Peyer's patch (tissue), 4 donors: ENCODE measurements at regions not wholly inside any gene's neighbourhood (a gene's known extent, or its start where the extent isn't known, plus 50 kb on each side); places are given as distances from the start of the nearest gene placed in this dataset.

Experiments used
- DNase-seq, 3 donors: peaks; one replicate each; pipeline ENCODE4 v3.0.0-alpha.2; 2017 to 2019
- H3K27ac ChIP-seq, 4 donors: fragments of 200-600 bp; sonication (generic); one replicate each; pipeline ENCODE4 v1.5.1; 2016 to 2019
- H3K27me3 ChIP-seq, 2 donors: fragments of 200-600 bp; sonication (generic); one replicate each; pipeline ENCODE4 v1.5.1; 2019
- H3K36me3 ChIP-seq, 3 donors: fragments of 200-600 bp; sonication (generic); one replicate each; pipeline ENCODE4 v1.5.1; 2016 to 2019
- H3K4me1 ChIP-seq, 4 donors: fragments of 200-600 bp; sonication (generic); one replicate each; pipeline ENCODE4 v1.5.1; 2016 to 2019
- H3K4me3 ChIP-seq, 4 donors: fragments of 200-600 bp; sonication (generic); 1 replicate in 3 of 4; 2 replicates in 1 of 4; pipeline ENCODE4 v1.5.1; 2016 to 2019; ENCODE audit warnings: mild to moderate bottlenecking in 1 of 4
- H3K9me3 ChIP-seq, 4 donors: fragments of 200-600 bp; sonication (generic); one replicate each; pipeline ENCODE4 v1.5.1; 2016 to 2019; ENCODE audit warnings: mild to moderate bottlenecking in 1 of 4
- CTCF ChIP-seq, 6 experiments: fragments of 450-650 bp in 4 of 6; fragments of 200-600 bp in 2 of 6; sonication (generic) in 1 of 6; IDR thresholded peaks; one replicate each; pipeline ENCODE4 v1.5.1; 2017 to 2019; ENCODE audit warnings: antibody characterized with exemption in 6 of 6, mild to moderate bottlenecking in 3 of 6, moderate library complexity in 1 of 6
- POLR2A ChIP-seq, 2 donors: fragments of 450-650 bp; IDR thresholded peaks; one replicate each; pipeline ENCODE4 v1.5.1; 2017; ENCODE audit warnings: antibody characterized with exemption in 2 of 2, mild to moderate bottlenecking in 2 of 2, moderate library complexity in 2 of 2

- Histone ChIP-seq H3K27me3 (no peaks in the 10 kb centered on the region), H3K36me3 (no peaks in the 10 kb centered on the region), H3K27ac (no peak overlapping the region), H3K9me3 (no peaks in the 10 kb centered on the region), H3K4me3 (no peak overlapping the region), H3K4me1 (no peaks in the 10 kb centered on the region)
- no peak for TF ChIP-seq CTCF (IDR thresholded peaks at IDR 0.05)
- TF ChIP-seq POLR2A (IDR thresholded peaks at IDR 0.05): no peak
- DNase-seq: no peak
Observed at GRCh38 chr4:15370296-15370695, 57.5 kb upstream of the C1QTNF7 start.

GRCh38 chr4:15373363-15373762 lies 54.5 kb upstream of the C1QTNF7 start:
- Histone ChIP-seq H3K4me3 (no peak overlapping the region), H3K27me3 (no peaks in the 10 kb centered on the region), H3K4me1 (no peaks in the 10 kb centered on the region), H3K36me3 (no peaks in the 10 kb centered on the region), H3K9me3 (no peaks in the 10 kb centered on the region), H3K27ac (no peak overlapping the region)
- no peak for DNase-seq
- no peak for TF ChIP-seq POLR2A (IDR thresholded peaks at IDR 0.05)
- TF ChIP-seq CTCF (IDR thresholded peaks at IDR 0.05): no peak

GRCh38 chr4:15374656-15375055 lies 53.2 kb upstream of the C1QTNF7 start:
- Histone ChIP-seq H3K27ac (peak overlapping the region; percentile 31 to 75 (median 50)), H3K27me3 (no peaks in the 10 kb centered on the region), H3K4me3 (peak overlapping the region in 1 of 4 donors; percentile 24), H3K36me3 (no peaks in the 10 kb centered on the region), H3K9me3 (no peaks in the 10 kb centered on the region), H3K4me1 (no peaks in the 10 kb centered on the region)
- DNase-seq: no peak
- TF ChIP-seq CTCF (IDR thresholded peaks at IDR 0.05) (no peak), POLR2A (IDR thresholded peaks at IDR 0.05) (no peak)

- Histone ChIP-seq H3K27me3 (no peaks in the 10 kb centered on the region), H3K27ac (peak overlapping the region in 1 of 4 donors; percentile 75), H3K4me1 (no peaks in the 10 kb centered on the region), H3K9me3 (no peaks in the 10 kb centered on the region), H3K36me3 (no peaks in the 10 kb centered on the region), H3K4me3 (no peak overlapping the region)
- TF ChIP-seq POLR2A (IDR thresholded peaks at IDR 0.05) (no peak), CTCF (IDR thresholded peaks at IDR 0.05) (no peak)
- DNase-seq: no peak
Observed at GRCh38 chr4:15375667-15376066, 52.2 kb upstream of the C1QTNF7 start.

- H3K4me3 ChIP-seq: no peak overlapping the region
- H3K9me3 ChIP-seq: no peaks in the 10 kb centered on the region
- H3K27ac ChIP-seq: peak overlapping the region in 1 of 4 donors; percentile 75
- H3K36me3 ChIP-seq: no peaks in the 10 kb centered on the region
- H3K27me3 ChIP-seq: no peaks in the 10 kb centered on the region
- DNase-seq: no peak
- no peaks in the 10 kb centered on the region for H3K4me1 ChIP-seq
- TF ChIP-seq POLR2A (IDR thresholded peaks at IDR 0.05): no peak
- TF ChIP-seq CTCF (IDR thresholded peaks at IDR 0.05): no peak
Observed at GRCh38 chr4:15376145-15376544, 51.7 kb upstream of the C1QTNF7 start.

- Histone ChIP-seq H3K27me3 (no peaks in the 10 kb centered on the region), H3K4me3 (no peak overlapping the region), H3K36me3 (no peaks in the 10 kb centered on the region), H3K4me1 (no peaks in the 10 kb centered on the region), H3K27ac (peak overlapping the region in 1 of 4 donors; percentile 75), H3K9me3 (no peaks in the 10 kb centered on the region)
- DNase-seq: no peak
- TF ChIP-seq CTCF (IDR thresholded peaks at IDR 0.05): no peak
- TF ChIP-seq POLR2A (IDR thresholded peaks at IDR 0.05): no peak
Observed at GRCh38 chr4:15376594-15376993, 51.2 kb upstream of the C1QTNF7 start.
